Mammary epithelial cell (primary cell): ENCODE measurements at regions not wholly inside any gene's neighbourhood (a gene's known extent, or its start where the extent isn't known, plus 50 kb on each side); places are given as distances from the start of the nearest gene placed in this dataset.

Experiments used
- CTCF ChIP-seq, 2 donors: IDR thresholded peaks in 1 of 2; conservative IDR thresholded peaks in 1 of 2; 2 replicates each; pipeline ENCODE4 v1.5.1; 2011 to 2012; ENCODE audit warnings: inconsistent platforms in 2 of 2, low read length in 2 of 2, mild to moderate bottlenecking in 2 of 2, control low read depth in 1 of 2, low read depth in 1 of 2; ENCODE audit not compliant: insufficient read depth in 1 of 2; ENCODE audit errors: extremely low read depth in 1 of 2
- EZH2 ChIP-seq: IDR thresholded peaks from 2 replicates; pipeline ENCODE4 v1.6.1; 2012; ENCODE audit warnings: low read length, inconsistent platforms, borderline replicate concordance

GRCh38 chr2:15832030-15832709 is 108.2 kb upstream of the MYCN start:
- TF ChIP-seq CTCF (conservative IDR thresholded peaks at IDR 0.05 in 1 of 2, IDR thresholded peaks at IDR 0.05 in 1 of 2; ENCODE audit: extremely low read depth in 1 of 2, insufficient read depth in 1 of 2, low read depth in 1 of 2, low read length in 2 of 2): no peak
- no peak for TF ChIP-seq EZH2
